HG03571 (cell line): ENCODE measurements at regions not wholly inside any gene's neighbourhood (a gene's known extent, or its start where the extent isn't known, plus 50 kb on each side); places are given as distances from the start of the nearest gene placed in this dataset.

Experiments
- ATAC-seq: cut with Tn5 transposase; IDR thresholded peaks from one replicate; pipeline ENCODE4 v1.9.1; 2021; ENCODE audit not compliant: unreplicated experiment

DNA sequence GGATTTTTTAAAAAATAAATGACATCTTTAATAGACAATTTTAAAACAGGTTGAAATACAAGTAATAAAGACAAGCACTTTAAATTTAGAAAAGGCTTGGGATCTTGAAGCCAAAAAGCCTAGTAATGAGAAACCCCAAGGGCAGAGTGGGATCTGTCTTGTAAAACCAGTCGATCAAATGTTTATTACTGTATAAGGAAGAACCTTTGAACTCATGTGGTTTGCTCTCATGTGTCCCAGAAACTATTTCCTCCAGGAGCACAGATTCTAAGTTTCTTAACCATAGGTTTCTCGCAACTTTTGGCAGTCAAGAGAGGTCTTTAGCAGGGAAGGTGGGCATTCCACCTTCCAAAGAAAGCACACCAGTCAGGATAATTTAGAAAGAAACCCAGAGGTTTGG, 541.7 kb upstream of the BTBD3 start:
- no peak for ATAC-seq

DNA sequence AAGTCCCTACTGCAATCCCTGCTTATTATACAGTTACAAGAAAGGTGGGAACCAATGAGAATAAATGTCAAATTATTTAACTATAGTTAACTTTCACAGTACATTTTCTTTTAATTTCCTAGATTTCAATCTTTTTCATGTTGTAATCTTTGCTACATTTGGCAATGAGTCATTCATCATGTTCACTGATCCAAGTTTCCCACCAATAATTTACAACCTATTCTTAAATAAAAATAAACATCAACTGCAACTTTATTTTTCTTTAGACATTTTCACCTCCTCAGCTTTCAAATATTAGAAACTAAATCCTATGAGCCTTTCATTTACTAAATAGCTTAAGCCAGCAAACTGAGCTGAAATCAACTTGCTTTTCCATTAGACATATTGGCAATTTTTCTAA, 541.3 kb upstream of the BTBD3 start:
- no peak for ATAC-seq

DNA sequence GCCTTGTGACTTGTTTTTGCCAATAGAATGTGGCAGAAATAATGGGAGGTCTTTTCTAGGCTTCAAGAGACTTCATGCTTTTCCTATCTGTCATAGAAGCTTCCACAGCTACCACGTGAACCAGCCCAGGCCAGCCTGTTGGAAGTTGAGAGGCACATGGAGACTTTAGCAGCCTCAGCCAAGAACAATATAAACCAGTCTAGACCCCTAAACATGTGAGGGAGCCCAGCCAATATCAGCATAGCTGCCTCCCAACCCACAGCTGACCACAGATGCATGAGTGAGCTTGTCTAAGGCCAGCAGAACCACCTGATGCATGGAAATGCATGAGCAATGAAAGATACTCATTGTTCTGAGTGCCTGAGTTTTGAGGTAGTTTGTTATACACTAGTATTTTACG, 540.7 kb upstream of the BTBD3 start:
- ATAC-seq, result no peak

DNA sequence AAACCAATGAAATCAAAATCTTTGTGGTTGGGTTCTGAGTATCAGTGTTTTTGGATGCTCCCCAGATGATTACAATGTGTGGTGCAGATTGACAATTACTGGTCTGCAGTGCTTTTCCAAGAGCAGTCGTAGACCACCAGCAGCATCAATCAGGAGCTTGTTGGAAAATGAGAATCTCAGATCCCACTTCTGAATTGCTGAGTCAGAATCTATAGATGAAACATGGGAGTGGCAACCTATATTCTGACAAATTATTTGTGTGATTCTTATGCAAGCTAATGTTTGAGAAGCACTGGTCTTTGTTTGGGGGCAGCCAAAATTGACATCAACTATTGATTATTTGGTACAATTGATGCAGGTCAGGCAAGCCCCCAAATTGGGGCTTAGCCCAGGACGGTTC, 539.9 kb upstream of the BTBD3 start:
- ATAC-seq, result no peak

DNA sequence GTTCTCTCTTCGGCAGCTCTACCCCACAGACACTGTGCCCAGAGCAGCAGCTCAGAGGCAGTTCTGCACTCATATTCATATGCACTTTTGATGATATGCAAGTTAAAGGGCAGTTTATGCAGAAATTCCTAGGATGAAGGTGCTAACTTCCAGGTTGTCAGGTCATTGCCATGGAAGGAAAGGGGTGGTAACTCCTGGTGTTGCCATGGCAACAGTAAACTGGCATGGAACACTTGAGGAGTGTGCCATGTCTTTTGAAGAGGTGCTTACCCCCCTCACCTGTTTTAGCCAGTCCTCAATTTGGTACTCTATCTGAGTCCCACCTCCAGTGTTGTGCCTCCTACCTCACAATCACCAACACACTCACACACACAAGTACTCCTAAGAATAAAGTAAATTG, 539.4 kb upstream of the BTBD3 start:
- ATAC-seq, result no peak

DNA sequence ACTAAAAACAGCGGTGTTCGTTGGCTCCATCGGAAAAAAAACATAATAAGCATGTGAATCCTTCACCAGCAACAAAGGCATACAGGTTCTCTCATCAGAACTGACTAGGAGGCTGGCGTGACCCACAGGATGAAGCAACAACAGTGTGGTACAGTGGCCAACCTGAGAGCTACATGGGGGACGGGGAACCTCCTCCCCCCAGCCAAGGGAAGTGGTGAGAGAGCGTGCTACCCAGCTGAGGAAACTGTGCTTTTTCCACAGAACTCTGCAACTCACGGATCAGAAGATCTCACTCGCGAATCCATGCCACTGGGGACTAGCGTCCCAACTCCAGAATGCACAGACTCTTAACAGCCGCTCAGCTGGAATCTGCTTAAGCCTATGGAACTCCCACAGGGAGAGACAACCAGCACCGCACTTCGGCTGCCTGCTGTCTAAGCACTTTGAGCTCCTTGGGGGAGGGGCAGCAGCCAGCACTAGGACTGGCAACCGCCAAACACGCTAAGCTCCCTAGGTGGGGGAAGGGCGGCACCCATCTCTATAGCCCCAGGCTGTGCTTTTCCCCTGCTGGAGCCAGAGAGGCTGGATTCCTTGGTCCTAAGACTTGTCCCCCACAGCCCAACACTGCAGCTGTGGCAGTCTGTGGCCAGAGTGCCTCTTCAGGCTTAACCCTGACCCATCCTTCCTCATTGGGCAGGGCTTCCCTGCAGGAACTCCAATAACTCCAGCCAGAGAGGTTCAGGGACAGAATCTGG, 538.3 kb upstream of the BTBD3 start:
- no peak for ATAC-seq

DNA sequence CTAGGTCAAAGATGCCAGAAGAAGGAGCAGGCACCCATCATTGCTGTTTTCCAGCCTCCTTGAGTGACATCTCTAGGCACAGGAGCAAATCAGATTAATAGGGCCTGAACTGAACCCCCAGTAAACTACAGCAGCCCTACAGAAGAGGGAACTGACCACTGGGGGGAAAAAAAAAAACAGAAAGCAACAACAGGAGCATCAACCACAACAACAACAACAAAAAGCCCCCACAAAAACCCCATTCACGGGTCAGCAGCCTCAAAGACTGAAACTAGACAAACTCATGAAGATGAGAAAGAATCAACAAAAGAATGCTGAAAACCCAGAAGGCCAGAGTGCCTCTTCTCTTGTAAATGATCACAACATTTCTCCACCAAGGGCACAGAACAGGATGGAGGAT, 537.4 kb upstream of the BTBD3 start:
- ATAC-seq, result peak; percentile 67

DNA sequence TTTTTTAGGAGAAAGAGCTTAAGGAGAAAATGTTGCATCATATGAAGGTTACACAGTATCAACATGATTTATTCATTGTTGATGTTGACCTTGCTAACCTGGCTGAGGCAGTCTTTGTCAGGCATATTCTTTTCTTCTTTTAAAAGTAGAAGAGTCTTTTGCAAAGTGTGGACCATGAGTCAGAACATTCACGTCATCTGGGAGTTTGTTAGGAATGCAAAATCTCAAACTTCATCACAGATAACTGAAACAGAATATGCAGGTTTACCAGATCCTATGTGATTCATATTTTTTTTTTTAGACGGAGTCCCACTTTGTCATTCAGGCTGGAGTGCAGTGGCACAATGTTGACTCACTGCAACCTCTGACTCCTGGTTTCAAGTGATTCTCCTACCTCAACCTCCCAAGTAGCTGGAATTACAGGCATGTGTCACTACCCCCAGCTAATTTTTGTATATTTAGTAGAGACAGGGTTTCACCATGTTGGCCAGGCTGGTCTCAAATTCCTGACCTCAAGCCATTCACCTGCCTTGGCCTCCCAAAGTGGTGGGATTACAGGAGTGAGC, 530.4 kb upstream of the BTBD3 start:
- no peak for ATAC-seq

DNA sequence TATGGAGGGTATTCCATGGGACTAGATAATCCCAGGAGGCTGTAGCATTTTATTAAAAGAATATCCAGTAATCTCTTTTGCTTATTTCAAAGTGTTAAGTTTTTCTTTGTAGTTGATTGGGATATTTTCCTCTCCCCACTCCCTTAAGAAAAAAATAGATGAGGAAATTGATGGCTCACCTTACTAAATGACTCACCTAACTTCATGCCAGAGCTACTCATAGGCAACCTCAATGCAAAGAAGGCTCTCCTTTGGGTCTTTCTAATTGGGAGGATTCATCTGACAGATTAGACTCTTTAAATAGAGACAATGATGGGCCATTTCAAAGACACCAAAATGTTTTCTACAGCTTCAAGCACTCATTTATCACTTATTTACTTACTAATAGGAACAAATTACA, 528.5 kb upstream of the BTBD3 start:
- ATAC-seq, result no peak

DNA sequence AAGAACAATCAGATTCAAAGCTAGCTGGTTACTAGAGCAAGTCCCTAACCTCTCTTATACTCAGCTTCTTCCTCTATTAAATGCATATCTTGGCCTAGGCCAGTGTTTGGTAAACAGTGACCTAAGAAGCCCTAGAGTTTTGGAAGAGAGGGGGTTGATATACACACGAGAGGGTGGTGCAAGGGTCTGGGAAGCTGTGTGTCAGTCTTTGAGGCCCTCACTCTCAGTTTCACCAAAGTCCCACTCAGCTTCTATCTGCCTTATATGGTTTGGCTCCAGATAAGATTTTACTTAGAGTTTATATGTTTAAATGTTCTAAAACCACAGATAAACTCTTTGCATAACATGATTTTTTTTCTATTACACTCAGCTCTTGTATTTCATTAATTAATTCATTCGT, 526.1 kb upstream of the BTBD3 start:
- no peak for ATAC-seq

DNA sequence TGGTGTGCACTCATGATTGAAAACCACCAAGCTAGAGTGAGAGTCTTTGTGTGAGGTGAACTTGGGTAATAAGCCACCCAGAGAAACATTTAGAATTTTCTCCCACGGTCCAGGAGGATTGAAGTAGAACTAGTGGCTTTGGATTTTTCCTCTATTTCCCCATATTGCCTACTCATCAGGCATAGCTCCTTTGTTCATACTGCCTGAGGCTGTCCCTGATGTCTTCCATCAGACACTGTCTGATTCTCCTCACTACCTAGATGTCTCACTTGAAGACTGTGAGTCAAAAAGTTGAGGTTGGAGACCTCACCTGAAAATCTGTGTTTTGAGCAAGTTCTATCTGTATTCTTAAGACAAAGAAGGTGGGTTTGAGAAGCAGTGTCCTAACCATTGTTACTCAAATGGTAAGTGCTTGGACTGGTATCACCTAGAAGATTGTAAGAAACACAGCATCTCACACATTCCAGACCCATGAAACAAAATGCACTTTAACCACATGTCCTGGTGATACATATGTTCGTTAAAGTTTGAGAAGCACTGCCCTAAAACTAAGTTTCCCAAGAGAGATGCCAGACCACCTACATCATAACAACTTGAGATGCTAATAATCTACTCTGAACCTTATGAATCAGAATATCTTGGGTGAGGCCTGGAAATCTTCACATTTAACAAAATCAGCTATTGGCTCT, 523.4 kb upstream of the BTBD3 start:
- ATAC-seq, result no peak

DNA sequence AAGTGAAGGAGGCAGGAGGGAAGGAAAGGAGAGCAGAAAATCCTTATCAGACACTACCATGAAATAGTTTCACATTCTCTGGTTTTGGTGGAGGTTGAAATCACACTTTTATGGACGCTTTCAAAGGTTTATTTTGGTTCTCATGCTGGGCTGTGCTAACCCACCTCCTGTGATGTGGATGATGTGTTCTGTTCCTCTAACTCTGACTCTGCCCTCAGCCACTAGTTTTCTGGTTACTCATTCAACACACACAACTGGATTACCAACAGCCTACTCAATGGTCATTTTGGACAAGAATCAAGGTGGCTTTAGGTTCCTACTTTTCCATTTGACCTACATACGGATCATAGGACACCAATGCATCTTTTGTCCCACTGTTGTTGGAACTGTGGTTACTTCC, 522.1 kb upstream of the BTBD3 start:
- ATAC-seq, result no peak

DNA sequence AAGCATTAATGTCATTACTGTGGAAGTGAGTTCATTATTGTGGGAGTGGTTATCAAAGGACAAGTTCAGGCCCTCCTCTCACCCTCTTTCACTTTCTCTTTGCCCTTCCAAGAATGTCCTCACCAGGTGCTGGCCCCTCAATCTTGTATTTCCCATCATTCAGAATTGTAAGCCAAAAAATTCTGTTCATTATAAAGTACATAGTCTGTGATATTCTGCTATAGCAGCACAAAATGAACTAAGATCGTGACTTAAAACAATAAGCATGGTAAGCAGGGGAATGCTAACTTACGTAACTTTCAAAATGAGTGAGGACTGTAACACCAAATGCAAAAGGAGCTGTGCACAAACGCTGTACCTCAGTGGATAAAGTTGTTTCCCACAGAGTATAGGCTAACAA, 515.7 kb upstream of the BTBD3 start:
- ATAC-seq, result no peak

DNA sequence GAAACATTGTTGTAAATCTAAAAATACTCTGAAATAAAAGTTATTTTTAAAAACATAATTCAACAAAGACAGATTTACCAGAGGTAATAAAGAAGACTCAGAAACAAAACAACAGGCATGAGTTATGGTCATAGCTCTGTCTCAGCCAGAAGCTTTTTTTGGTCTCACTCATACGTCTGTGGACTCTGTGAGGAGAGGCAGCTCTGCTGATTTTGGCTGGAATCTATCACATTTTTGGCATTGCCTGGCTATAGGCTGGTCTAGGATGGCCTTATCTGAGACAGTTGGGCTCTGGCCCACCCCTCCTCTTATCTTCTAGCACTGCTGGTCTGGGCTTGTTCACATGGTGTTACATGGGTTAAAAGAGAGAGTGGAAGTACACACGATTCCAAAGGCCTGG, 514.0 kb upstream of the BTBD3 start:
- ATAC-seq, result no peak

DNA sequence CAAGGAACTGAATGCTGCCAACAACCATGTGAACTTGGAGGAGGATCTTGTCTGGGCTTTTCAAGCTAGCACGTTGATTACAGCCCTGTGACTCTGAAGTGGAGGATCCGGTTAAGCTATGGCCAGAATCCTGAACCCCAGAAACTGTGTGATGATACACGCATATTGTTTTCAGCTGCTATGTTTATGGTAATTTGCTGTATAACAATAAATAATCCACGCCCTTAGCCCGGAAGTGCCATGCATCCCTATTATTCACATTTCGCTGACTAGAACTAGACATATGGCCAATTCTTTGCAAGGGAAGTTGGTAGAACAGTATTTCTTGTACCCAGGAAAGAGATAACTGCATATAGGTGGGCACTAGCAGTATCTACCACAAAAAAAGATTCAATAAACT, 510.8 kb upstream of the BTBD3 start:
- no peak for ATAC-seq

DNA sequence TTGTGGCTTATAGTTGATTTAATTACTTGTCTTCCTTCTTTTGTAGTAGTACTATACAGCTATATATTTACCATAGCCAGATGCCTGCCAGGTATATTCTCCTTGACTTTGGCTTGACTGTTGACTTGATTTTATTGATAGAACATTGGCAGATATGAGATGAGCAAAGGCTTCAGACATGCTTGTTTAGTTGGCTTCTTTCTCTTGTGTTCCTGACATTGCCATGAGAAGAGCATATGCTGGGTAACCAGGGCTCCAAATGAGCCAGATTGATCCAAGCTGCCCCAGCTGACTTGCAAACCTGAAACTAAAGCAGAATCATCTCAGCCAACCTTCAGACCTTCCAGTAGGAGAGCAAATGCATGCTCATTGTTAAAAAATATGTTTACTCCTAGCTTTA, 508.1 kb upstream of the BTBD3 start:
- ATAC-seq, result no peak

DNA sequence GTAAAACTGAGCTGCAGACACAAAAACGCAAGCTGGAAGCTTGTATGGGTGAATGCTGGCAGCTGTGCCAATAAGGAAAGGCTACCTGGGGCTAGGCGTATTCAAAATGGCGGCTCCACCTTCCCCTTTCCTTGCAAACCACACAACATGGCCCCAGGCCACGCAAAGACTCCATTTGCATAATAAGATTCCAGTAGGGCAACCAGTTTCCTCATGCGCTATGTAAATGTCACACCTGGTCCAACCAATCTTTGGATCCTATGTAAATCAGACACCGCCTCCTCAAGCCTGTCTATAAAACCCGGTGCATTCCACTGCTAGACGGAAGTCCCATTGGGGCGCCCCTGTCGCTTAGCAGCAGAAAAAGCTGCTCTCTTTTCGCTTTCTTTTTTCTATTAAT, 505.9 kb upstream of the BTBD3 start:
- ATAC-seq, result no peak

DNA sequence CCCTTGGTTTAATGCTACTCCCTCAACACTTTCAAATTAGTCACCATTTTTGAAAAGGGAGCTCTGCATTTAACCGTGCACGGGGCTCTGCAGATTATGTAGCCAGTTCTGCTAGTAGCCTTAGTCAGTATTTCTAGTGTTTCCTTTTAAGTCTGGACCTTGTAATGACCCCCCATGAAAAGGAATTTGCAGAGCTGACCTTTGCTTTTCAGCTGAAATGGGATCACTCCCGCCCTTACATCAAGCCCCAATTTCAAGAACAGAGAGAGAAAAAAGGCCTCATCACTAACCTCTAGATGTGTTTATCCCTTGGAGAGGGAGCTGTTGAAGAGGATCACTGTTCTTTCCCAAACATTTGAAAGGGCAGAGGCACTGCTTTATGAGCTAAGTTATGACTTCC, 490.7 kb upstream of the BTBD3 start:
- no peak for ATAC-seq

DNA sequence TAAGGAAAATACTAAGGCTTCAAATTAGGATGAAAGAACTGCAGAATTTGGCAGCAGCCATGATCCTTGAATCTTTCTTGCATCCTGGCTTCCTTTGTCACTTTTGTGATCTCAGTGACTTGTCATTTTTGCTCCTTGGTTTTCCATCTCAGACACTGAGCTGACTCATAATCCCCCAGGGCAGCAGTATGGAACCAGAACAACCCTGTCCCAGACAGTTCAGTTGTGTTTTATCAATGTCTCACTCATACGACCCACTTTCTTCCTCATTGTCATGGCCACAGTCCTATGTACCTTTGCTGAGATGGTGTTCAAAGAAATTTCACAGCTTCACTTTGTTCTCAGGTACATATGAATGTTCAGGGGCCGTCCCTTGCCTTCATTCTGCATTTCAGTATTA, 488.5 kb upstream of the BTBD3 start:
- ATAC-seq, result no peak

DNA sequence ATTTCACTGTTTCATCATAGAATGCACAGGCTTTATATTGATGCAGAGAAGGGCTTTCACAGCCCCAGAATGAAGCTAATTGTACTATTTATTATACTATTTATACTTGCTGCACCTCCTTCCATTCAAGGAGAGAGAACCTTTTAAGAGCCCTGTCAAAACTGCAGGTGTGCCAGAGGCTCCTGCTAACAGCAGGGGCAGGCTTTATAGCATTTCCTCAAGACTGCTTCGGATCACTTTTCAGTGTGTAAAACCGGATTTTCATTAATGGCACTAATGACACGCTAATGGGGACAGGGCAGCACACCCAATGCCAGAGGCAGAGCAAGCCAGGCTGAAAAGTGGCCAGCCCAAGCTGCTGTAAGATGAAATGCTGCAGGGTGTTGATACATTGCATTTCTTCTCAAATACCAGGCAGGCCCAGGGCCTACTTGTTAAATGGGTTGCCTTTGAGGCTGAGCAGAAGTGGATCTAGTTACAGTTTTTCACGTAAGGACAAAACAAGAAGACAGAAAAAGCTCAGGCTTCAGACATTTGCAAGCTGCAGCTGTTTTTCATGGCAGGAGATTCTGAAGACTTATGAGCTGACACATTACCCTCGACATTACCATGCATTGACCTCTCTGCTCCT, 487.7 kb upstream of the BTBD3 start:
- ATAC-seq, result no peak

DNA sequence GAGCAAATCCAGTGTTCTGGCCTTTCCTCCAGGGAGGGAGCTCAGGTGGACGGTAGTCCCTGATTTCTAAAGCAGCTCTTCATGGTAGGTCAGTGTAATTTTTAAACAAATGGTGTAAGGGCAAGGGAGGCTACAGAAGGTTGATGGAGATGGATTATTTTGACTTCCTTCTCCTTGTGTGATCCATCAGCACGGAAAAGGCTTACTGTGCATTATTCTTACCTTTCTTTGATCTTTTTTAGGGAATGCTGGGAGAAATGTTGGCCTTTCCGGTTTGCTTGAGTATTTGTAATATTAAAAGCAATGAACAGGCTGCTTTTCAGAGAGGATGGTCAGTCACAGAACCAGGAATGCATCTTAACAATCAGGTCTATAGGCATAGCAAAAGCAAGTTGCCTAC, 487.0 kb upstream of the BTBD3 start:
- no peak for ATAC-seq

DNA sequence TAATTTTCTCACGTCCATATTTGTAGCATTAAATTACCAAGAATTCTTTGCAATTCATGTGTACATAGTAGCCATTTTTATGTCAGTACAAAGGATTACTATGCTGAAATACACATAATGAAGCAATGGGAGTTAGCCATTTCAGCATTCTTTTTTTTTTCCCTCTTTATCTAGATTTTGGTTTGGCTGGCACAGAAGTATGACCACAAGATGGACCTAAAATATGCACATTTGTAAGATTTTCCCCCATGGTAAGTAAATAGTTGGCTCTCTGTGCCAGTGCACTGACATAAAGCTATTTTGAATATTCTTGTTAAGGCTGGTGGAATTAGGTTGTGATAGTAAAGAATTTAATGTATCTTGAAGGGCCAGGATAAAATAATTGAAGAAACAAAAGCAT, 486.1 kb upstream of the BTBD3 start:
- no peak for ATAC-seq
